H9 (cell line): ENCODE measurements at regions not wholly inside any gene's neighbourhood (a gene's known extent, or its start where the extent isn't known, plus 50 kb on each side); places are given as distances from the start of the nearest gene placed in this dataset.

Experiments
- DNase-seq: peaks from one replicate; pipeline ENCODE4 v3.0.0-alpha.2; 2017
- H2AFZ ChIP-seq: one replicate; pipeline ENCODE4 v1.6.1; 2013; ENCODE audit warnings: mild to moderate bottlenecking, low read length, control low read depth, moderate library complexity
- H2AK5ac ChIP-seq: 2 replicates; pipeline ENCODE4 v1.6.1; 2013; ENCODE audit warnings: low read length, control low read depth, mixed read lengths; ENCODE audit not compliant: insufficient read length
- H2BK120ac ChIP-seq: one replicate; pipeline ENCODE4 v1.6.1; 2013; ENCODE audit warnings: low read depth, mild to moderate bottlenecking, low read length, control low read depth, inconsistent platforms; ENCODE audit not compliant: poor library complexity, severe bottlenecking
- H2BK12ac ChIP-seq: 2 replicates; pipeline ENCODE4 v1.6.1; 2013; ENCODE audit warnings: low read length, control low read depth, mixed read lengths, low read depth; ENCODE audit not compliant: insufficient read length
- H2BK15ac ChIP-seq: 2 replicates; pipeline ENCODE4 v1.6.1; 2013; ENCODE audit warnings: low read depth, low read length, control low read depth
- H2BK20ac ChIP-seq: one replicate; pipeline ENCODE4 v1.6.1; 2013; ENCODE audit warnings: low read depth, mild to moderate bottlenecking, low read length, control low read depth, inconsistent platforms; ENCODE audit not compliant: poor library complexity, severe bottlenecking
- H2BK5ac ChIP-seq: 2 replicates; pipeline ENCODE4 v1.6.1; 2013; ENCODE audit warnings: low read length, control low read depth, mixed read lengths; ENCODE audit not compliant: insufficient read length
- H3K14ac ChIP-seq: 2 replicates; pipeline ENCODE4 v1.6.1; 2013; ENCODE audit warnings: low read length, control low read depth; ENCODE audit not compliant: insufficient read depth
- H3K18ac ChIP-seq: 2 replicates; pipeline ENCODE4 v1.6.1; 2013; ENCODE audit warnings: low read depth, mild to moderate bottlenecking, mixed read lengths, low read length, control low read depth; ENCODE audit not compliant: insufficient read length
- H3K23ac ChIP-seq: 2 replicates; pipeline ENCODE4 v1.6.1; 2013; ENCODE audit warnings: low read length, control low read depth, mixed read lengths, low read depth; ENCODE audit not compliant: insufficient read length
- H3K23me2 ChIP-seq: 2 replicates; pipeline ENCODE4 v1.6.1; 2013; ENCODE audit warnings: low read depth, mild to moderate bottlenecking, mixed read lengths, low read length, control low read depth; ENCODE audit not compliant: insufficient read length, poor library complexity, severe bottlenecking
- H3K27ac ChIP-seq: 2 replicates; pipeline ENCODE4 v1.5.1; 2013; ENCODE audit warnings: low read length, control low read depth, mixed read lengths, low read depth; ENCODE audit not compliant: insufficient read length
- H3K27me3 ChIP-seq: 2 replicates; pipeline ENCODE4 v1.6.1; 2013; ENCODE audit warnings: low read length, control low read depth, inconsistent platforms; ENCODE audit not compliant: insufficient read depth
- H3K4ac ChIP-seq: 2 replicates; pipeline ENCODE4 v1.6.1; 2013; ENCODE audit warnings: low read depth, mild to moderate bottlenecking, control low read depth, inconsistent platforms, low read length, moderate library complexity
- H3K4me1 ChIP-seq: 2 replicates; pipeline ENCODE4 v1.6.1; 2013; ENCODE audit warnings: low read length, control low read depth, inconsistent platforms; ENCODE audit not compliant: insufficient read depth
- H3K4me2 ChIP-seq: 2 replicates; pipeline ENCODE4 v1.6.1; 2013; ENCODE audit warnings: low read length, control low read depth, mixed read lengths; ENCODE audit not compliant: insufficient read length, insufficient read depth
- H3K56ac ChIP-seq: 2 replicates; pipeline ENCODE4 v1.6.1; 2013; ENCODE audit warnings: low read depth, mild to moderate bottlenecking, mixed read lengths, low read length, control low read depth; ENCODE audit not compliant: insufficient read length
- H3K79me1 ChIP-seq: 2 replicates; pipeline ENCODE4 v1.6.1; 2013; ENCODE audit warnings: low read depth, mild to moderate bottlenecking, moderate library complexity, low read length, control low read depth, inconsistent platforms; ENCODE audit not compliant: insufficient read depth, poor library complexity, severe bottlenecking
- H3K79me2 ChIP-seq: 2 replicates; pipeline ENCODE4 v1.6.1; 2013; ENCODE audit warnings: low read length, control low read depth, inconsistent platforms; ENCODE audit not compliant: insufficient read depth
- H3K9ac ChIP-seq: 2 replicates; pipeline ENCODE4 v1.6.1; 2013; ENCODE audit warnings: low read length, control low read depth, mixed read lengths; ENCODE audit not compliant: insufficient read length; ENCODE audit errors: extremely low read depth
- H3K9me3 ChIP-seq: one replicate; pipeline ENCODE4 v1.6.1; 2013; ENCODE audit warnings: low read depth, low read length, inconsistent platforms; ENCODE audit not compliant: control insufficient read depth
- H3T11ph ChIP-seq: one replicate; pipeline ENCODE4 v1.6.1; 2013; ENCODE audit warnings: mild to moderate bottlenecking, low read length, control low read depth, inconsistent platforms
- H4K20me1 ChIP-seq: one replicate; pipeline ENCODE4 v1.6.1; 2013; ENCODE audit not compliant: control insufficient read depth, insufficient read length, insufficient read depth
- H4K5ac ChIP-seq: 2 replicates; pipeline ENCODE4 v1.6.1; 2013; ENCODE audit warnings: low read depth, mild to moderate bottlenecking, mixed read lengths, low read length, control low read depth; ENCODE audit not compliant: insufficient read length
- H4K8ac ChIP-seq: replicated peaks from 2 replicates; pipeline ENCODE4 v1.6.1; 2013; ENCODE audit warnings: low read length, control low read depth, mixed read lengths, low read depth; ENCODE audit not compliant: insufficient read length
- H4K91ac ChIP-seq: 2 replicates; pipeline ENCODE4 v1.6.1; 2013; ENCODE audit warnings: low read depth, mild to moderate bottlenecking, moderate library complexity, mixed read lengths, low read length, control low read depth; ENCODE audit not compliant: insufficient read length
- H3K27ac Mint-ChIP-seq, 3 experiments: 2 replicates in 2 of 3; 3 replicates in 1 of 3; pipeline ENCODE4 v1.8.0; 2020 to 2021; ENCODE audit warnings: mixed read lengths in 3 of 3, mild to moderate bottlenecking in 1 of 3, moderate library complexity in 1 of 3
- H3K27me3 Mint-ChIP-seq: 2 replicates; pipeline ENCODE4 v1.8.0; 2021; ENCODE audit warnings: low read depth, mild to moderate bottlenecking, moderate library complexity, mixed read lengths
- H3K36me3 Mint-ChIP-seq, 3 experiments: 2 replicates in 2 of 3; 3 replicates in 1 of 3; pipeline ENCODE4 v1.8.0; 2020 to 2021; ENCODE audit warnings: low read depth in 3 of 3, mixed read lengths in 3 of 3; ENCODE audit not compliant: insufficient read depth in 1 of 3
- H3K4me1 Mint-ChIP-seq, 2 experiments: 2 replicates each; pipeline ENCODE4 v1.8.0; 2020; ENCODE audit warnings: mixed read lengths in 2 of 2
- H3K4me3 Mint-ChIP-seq, 2 experiments: 2 replicates in 1 of 2; 3 replicates in 1 of 2; pipeline ENCODE4 v1.8.0; 2020 to 2021; ENCODE audit warnings: mild to moderate bottlenecking in 2 of 2, mixed read lengths in 2 of 2, moderate library complexity in 1 of 2
- H3K9me3 Mint-ChIP-seq, 2 experiments: 2 replicates in 1 of 2; 3 replicates in 1 of 2; pipeline ENCODE4 v1.8.0; 2020; ENCODE audit warnings: mild to moderate bottlenecking in 2 of 2, mixed read lengths in 2 of 2, moderate library complexity in 1 of 2
- WGBS: extraction: QIAGEN DNeasy Blood & Tissue Kit; methylation state at CpG from one replicate; pipeline ENCODE4 v1.1.7; 2013; ENCODE audit warnings: missing lambda C conversion rate, low lambda C conversion rate, mixed read lengths; ENCODE audit not compliant: insufficient read length; ENCODE audit errors: extremely low coverage; 5-methylcytosine and 5-hydroxymethylcytosine counted together
- TF ChIP-seq, protein P1 (sequence below): fragments of 200-600 bp; sonication (generic); conservative IDR thresholded peaks from 3 replicates; pipeline ENCODE4 v1.8.0; 2021; ENCODE audit warnings: antibody characterized with exemption, mild to moderate bottlenecking

DNA sequence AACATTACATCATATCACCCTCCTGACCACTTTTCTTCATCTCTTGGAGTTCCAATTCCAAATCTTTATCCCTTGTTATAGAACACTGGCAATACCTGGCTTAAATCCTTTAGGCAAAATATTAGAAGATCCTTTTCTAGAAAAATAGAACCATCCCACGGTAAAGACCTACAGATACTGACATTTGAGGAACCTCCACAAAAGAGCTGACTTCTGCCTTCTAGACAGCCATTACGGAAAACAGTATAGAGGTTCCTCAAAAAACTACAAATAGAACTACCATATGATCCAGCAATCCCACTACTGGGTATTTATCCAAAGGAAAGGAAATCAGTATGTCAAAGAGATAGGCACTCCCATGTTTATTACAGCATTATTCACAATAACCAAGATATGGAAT, 241.7 kb upstream of the AMIGO2 start:
- Histone ChIP-seq H2BK20ac (no peak overlapping the region), H2BK120ac (no peak overlapping the region), H2BK15ac (no peak overlapping the region), H3K23ac (no peak overlapping the region), H3K79me1 (no peaks in the 10 kb centered on the region), H2AFZ (no peak overlapping the region), H3K9ac (no peak overlapping the region), H3T11ph (no peak overlapping the region), H3K9me3 (no peaks in the 10 kb centered on the region), H4K8ac (no peak overlapping the region), H4K91ac (no peak overlapping the region), H3K79me2 (no peaks in the 10 kb centered on the region), H3K4ac (no peak overlapping the region), H4K20me1 (no peaks in the 10 kb centered on the region), H3K18ac (no peak overlapping the region), H3K23me2 (no peaks in the 10 kb centered on the region), H2AK5ac (no peak overlapping the region), H3K14ac (no peak overlapping the region), H3K4me2 (no peak overlapping the region), H2BK12ac (no peak overlapping the region), H2BK5ac (no peak overlapping the region), H3K56ac (no peak overlapping the region), H3K27me3 (no peaks in the 10 kb centered on the region), H3K4me1 (no peaks in the 10 kb centered on the region), H4K5ac (no peak overlapping the region), H3K27ac (no peak overlapping the region)
- TF ChIP-seq, protein P1, sequence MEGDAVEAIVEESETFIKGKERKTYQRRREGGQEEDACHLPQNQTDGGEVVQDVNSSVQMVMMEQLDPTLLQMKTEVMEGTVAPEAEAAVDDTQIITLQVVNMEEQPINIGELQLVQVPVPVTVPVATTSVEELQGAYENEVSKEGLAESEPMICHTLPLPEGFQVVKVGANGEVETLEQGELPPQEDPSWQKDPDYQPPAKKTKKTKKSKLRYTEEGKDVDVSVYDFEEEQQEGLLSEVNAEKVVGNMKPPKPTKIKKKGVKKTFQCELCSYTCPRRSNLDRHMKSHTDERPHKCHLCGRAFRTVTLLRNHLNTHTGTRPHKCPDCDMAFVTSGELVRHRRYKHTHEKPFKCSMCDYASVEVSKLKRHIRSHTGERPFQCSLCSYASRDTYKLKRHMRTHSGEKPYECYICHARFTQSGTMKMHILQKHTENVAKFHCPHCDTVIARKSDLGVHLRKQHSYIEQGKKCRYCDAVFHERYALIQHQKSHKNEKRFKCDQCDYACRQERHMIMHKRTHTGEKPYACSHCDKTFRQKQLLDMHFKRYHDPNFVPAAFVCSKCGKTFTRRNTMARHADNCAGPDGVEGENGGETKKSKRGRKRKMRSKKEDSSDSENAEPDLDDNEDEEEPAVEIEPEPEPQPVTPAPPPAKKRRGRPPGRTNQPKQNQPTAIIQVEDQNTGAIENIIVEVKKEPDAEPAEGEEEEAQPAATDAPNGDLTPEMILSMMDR: no peak
- no peak for DNase-seq
- Mint-ChIP-seq H3K27me3 (no peaks in the 10 kb centered on the region), H3K4me1 (peaks cover 0 to 3% of the 10 kb centered on the region in 2 experiments; a peak in 1 of 4 replicates), H3K9me3 (no peaks in the 10 kb centered on the region; a peak in 1 of 5 replicates), H3K4me3 (no peak overlapping the region), H3K36me3 (no peaks in the 10 kb centered on the region), H3K27ac (no peak overlapping the region)
- WGBS: no CpG with 5 or more reads among the region's 2 CpGs
